GM19463 (cell line): ENCODE measurements at regions not wholly inside any gene's neighbourhood (a gene's known extent, or its start where the extent isn't known, plus 50 kb on each side); places are given as distances from the start of the nearest gene placed in this dataset.

Experiments
- ATAC-seq: cut with Tn5 transposase; IDR thresholded peaks from one replicate; pipeline ENCODE4 v1.9.1; 2021; ENCODE audit warnings: mild to moderate bottlenecking, moderate library complexity; ENCODE audit not compliant: unreplicated experiment

- no peak for ATAC-seq
Measured at GRCh38 chr7:41475801-41476459, 227.0 kb downstream of the INHBA start.

- no peak for ATAC-seq
Measured at GRCh38 chr7:41472427-41473125, 230.3 kb downstream of the INHBA start.

GRCh38 chr7:41470081-41470480 lies 232.8 kb downstream of the INHBA start:
- ATAC-seq: no peak

- ATAC-seq: no peak
Measured at GRCh38 chr7:41467596-41467995, 235.3 kb downstream of the INHBA start.

- ATAC-seq: no peak
Measured at GRCh38 chr7:41466760-41467384, 236.0 kb downstream of the INHBA start.

DNA sequence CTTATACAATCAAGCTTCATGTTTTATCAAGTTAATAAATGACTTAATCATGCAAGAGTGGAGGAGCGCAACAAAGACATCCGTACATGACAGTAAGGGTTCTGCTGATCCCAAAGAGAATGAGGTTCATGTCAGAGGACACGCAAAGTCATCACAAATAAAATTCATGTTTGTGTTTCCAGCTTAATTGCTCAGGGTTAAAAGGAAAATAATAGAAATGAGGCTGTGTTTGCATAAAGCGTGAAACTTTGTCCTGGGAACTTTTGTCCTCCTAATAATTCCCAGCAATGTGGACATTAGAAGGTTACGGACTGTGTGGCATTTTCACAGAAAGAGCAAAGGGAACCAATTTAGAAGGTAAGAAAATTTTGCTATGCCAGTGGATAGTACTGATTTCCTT lies 237.3 kb downstream of the INHBA start:
- ATAC-seq: no peak

DNA sequence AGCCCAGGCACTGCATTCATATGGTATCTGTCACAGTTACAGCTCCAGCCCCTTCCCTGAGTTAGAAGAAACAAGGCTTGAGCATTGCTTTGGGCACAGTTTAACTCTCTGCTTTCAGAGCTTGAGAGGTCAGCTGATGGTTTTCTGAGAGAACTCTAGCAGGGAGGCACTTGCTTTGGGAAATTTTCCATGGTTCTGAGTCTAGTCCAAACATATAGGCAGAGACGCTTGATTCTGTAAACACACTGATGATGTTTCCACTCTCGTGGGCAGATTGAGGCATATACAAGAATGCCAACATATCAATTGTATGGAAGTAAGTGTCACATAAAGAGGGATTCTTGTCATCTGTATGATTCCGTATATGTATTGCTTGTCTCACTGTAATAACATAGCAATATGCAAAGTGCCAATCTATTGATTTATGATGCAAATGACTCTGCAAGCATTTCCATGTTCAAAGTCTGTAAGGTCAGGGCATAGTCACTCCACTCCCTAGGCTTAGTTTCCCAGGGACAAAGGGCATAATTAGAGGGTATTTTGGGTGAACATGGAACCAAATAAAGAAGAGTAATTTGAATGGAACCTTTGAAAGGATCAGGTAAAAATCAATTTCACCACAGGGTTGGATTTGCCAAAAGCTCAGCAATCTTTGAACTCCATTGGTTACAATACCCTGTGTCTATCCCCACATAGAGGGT lies 239.0 kb downstream of the INHBA start:
- no peak for ATAC-seq

- no peak for ATAC-seq
Measured at GRCh38 chr7:41459623-41460261, 243.1 kb downstream of the INHBA start.

DNA sequence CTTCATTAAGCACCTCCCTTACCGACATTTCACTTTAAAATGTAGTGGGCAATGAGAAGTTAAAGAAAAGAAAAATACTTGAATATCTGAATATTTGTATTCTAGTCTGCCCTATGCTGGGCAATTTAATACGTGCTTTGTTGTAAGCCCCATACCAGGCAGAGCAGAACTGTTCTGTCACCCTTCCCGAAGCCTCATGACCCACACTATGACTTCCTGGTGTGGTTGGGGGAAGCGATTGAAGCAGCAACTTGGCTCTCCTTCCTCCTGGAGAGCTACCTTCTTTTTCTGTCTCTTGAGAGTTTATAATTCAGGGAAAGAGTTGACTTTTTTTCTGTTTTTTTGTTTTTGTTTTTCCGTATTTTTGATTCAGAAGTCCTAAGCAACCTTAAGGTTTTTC lies 243.7 kb downstream of the INHBA start:
- ATAC-seq: no peak

GRCh38 chr7:41457832-41458437 lies 245.0 kb downstream of the INHBA start:
- ATAC-seq: no peak

- ATAC-seq: no peak
Measured at GRCh38 chr7:41451826-41452225, 251.1 kb downstream of the INHBA start.

GRCh38 chr7:41449694-41450093 lies 253.2 kb downstream of the INHBA start:
- ATAC-seq: no peak

DNA sequence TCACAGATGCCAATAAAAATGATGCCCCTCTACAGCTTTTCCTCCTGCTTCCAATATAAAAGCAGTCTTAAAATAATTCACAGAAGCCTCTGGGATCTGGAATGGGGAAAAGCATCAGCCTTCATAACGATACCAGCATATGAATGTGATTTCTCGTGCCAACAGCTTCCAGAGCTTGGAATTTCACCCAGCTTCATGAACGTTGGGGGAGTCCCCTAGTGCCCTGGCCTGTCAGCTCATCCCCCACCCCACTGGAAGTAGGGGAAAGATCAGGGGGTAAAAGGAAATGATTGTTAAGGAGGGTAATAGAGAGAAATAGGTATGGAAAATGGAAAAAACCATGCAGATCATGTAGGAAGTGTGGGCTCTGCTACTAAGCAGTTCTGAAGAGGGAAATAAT lies 253.6 kb downstream of the INHBA start:
- ATAC-seq: no peak

- no peak for ATAC-seq
Measured at GRCh38 chr7:41448104-41448503, 254.8 kb downstream of the INHBA start.

DNA sequence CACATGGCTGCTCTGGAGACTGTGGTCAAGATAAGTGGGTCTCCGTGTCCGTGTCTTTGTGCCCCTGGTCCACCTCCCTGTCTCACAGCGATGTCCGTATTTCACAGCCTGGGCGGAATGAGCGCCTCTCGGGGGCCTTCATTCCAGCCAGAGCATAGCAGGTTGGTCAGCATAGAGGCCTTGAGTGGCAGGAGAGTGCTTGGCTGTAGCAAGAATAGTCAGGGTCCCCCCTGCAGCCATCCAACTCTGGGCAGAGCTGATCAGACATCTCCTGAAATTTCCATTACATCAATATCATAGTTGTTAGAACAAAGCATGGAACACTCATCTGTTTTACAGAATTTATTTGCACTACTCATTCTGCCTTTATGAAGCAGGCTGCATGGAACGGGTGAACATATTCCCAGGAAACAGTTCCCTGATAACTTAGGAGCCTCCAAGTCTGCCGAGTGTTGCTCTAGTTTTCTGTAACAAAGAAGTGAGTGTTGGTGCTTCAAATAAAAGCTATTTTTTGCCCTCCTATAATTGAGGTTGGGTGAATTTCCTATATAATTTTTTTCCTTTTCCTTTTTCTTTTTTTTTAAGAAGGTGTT lies 255.3 kb downstream of the INHBA start:
- no peak for ATAC-seq

DNA sequence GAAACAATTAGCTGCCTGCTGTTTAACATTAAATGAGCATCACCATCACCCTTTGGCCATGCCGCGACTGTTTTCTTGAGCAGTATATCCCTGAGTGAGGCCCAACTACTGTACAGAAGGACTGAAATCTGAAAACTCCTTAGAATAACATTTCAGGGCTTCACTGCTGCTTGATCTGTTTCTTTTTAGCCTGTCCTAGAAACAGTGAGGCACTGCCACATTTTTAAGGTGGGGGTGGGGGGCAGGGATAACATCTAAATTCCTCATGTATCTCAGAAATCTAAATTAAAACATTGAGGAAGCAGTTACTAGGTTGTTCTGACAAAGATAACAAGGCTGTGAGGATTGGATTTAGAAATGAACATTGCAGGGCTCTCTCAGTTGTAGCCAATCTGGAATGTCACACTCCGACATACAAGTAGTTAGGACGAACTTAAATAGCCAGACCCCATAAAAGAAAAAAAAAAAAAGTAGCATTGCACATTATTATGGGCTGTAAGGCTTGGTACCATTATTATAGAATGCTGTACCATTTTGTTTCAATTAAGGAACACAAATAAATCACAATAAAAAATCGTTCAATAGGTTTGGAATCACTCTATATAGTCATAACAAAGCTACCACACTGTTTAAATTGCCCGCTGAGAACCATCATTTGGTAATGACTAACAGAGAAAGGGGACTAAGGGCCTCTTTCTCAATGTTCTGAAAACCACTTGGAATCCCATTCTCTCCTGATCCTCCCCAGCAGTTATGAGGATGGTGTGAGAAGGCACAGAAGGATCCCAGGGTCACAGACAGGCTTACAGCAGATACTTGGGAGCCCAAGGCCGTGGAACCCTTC lies 256.1 kb downstream of the INHBA start:
- ATAC-seq: no peak

DNA sequence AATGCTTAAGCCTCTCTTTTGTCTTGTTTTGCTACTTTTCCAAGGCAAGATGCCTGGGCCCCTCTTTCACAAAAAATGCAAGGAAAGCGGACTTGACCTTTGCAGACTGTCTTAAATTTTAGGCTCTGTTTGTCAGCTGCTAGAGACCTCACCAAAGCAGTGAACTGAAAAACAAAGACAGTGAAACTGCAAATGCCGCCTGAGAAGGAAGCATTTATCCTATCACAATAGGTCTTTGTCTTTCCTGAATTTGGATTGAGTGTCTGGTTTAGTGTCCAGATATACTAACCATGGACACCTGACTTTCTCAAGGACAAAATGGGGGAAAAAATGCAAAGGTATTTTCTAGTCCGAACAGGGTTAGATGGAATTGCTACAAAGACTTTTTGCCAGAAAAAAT lies 256.9 kb downstream of the INHBA start:
- no peak for ATAC-seq

DNA sequence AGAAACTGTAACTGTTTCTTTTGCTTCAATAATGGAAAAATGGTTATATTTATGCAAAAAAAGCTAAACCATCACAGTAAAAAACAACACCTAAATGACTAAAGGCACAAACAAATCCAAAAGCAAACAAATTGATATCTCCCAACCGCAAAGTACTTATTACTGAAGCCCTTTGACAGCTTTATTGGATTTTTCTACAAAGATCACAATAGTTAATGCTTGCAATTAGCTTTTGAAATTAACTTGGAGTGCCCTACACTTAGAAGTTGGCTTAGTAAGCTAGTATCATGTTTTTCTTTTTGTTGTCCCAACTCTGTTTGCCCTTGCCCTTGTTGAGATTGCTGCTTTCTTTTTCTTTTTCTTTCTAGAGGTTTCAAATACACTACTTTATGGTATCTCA lies 257.5 kb downstream of the INHBA start:
- no peak for ATAC-seq

DNA sequence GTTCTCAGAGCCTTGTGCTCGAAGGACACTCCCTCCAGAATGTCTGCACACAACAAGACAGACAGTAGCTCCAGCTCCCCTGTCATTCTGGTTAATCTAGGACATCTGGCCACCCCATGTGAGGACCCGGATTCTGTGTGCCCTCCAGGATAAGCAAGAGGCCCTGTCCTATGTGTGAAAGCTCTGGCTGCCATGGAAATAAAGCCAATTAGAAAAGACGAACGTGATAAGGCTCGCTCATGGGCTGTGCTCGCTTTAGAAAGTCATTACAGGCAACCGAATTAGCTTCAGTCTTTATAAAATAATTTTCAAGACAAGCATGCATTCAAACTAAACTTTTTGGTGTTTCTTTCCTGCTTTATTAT lies 263.4 kb downstream of the INHBA start:
- ATAC-seq: no peak
